ENCODE measurements at regions not wholly inside any gene's neighbourhood (a gene's known extent, or its start where the extent isn't known, plus 50 kb on each side); places are given as distances from the start of the nearest gene placed in this dataset.

GRCh38 chr18:24534737-24535136, 74.3 kb downstream of the HRH4 start:
- ATAC-seq (ENCODE audit: low read depth) = no peak
- Mint-ChIP-seq H3K4me1 (no peaks in the 10 kb centered on the region), H3K27ac (no peak overlapping the region), H3K9me3 (ENCODE audit: insufficient read depth) (no peaks in the 10 kb centered on the region), H3K4me3 (no peak overlapping the region), H3K27me3 (peaks cover 30% of the 10 kb centered on the region)
- ChIA-PET CTCF (no interaction called here), POLR2A (no interaction called here)
- TF ChIP-seq CTCF (IDR thresholded peaks at IDR 0.05) (no peak), EZH2 (IDR thresholded peaks at IDR 0.05; ENCODE audit: borderline replicate concordance, insufficient read depth, low read depth, low read length, poor library complexity, severe bottlenecking) (no peak)
- Histone ChIP-seq H3K9me3 (ENCODE audit: control extremely low read depth in 1 of 3, control insufficient read depth in 2 of 3, insufficient read depth in 1 of 3, low read length in 2 of 3) (no peaks in the 10 kb centered on the region), H3K27ac (ENCODE audit: low read length in 2 of 2) (no peak overlapping the region), H2AFZ (ENCODE audit: insufficient read depth, low read depth, low read length, poor library complexity, severe bottlenecking) (no peak overlapping the region), H3K79me2 (ENCODE audit: control insufficient read depth, insufficient read depth, low read length) (no peaks in the 10 kb centered on the region), H3K4me1 (ENCODE audit: control insufficient read depth in 2 of 2, insufficient read depth in 2 of 2, low read length in 2 of 2) (no peaks in the 10 kb centered on the region), H3K9ac (ENCODE audit: low read length) (no peak overlapping the region), H3K36me3 (replicated peaks in 1 of 2; ENCODE audit: control extremely low read depth in 1 of 2, control insufficient read depth in 1 of 2, extremely low read depth in 1 of 2, insufficient read depth in 2 of 2, low read length in 1 of 2) (no peaks in the 10 kb centered on the region), H3K27me3 (replicated peaks in 1 of 4; ENCODE audit: control extremely low read depth in 1 of 4, control insufficient read depth in 3 of 4, insufficient read depth in 4 of 4, low read length in 3 of 4) (peaks cover 0 to 2% (median 0%) of the 10 kb centered on the region in 4 experiments), H3K4me3 (ENCODE audit: control extremely low read depth in 1 of 5, extremely low read depth in 1 of 5, insufficient read depth in 1 of 5, low read depth in 2 of 5, low read length in 4 of 5) (no peak overlapping the region), H4K20me1 (ENCODE audit: control insufficient read depth, insufficient read depth, low read length, poor library complexity, severe bottlenecking) (no peaks in the 10 kb centered on the region), H3K4me2 (replicated peaks; ENCODE audit: low read depth, low read length, poor library complexity, severe bottlenecking) (no peak overlapping the region)
- no peak for DNase-seq
- intact Hi-C loops (cut with micrococcal nuclease) = no loop called here
- WGBS (ENCODE audit: insufficient coverage) = 75% methylated on average over 2 of the region's 4 CpGs

GRCh38 chr18:24535527-24536295, 75.3 kb downstream of the HRH4 start:
- Histone ChIP-seq H3K27me3 (replicated peaks in 1 of 4; ENCODE audit: control extremely low read depth in 1 of 4, control insufficient read depth in 3 of 4, insufficient read depth in 4 of 4, low read length in 3 of 4) (peaks cover 0 to under 1% (median 0%) of the 10 kb centered on the region in 4 experiments), H3K27ac (ENCODE audit: low read length in 2 of 2) (no peak overlapping the region), H3K36me3 (replicated peaks in 1 of 2; ENCODE audit: control extremely low read depth in 1 of 2, control insufficient read depth in 1 of 2, extremely low read depth in 1 of 2, insufficient read depth in 2 of 2, low read length in 1 of 2) (no peaks in the 10 kb centered on the region), H3K79me2 (ENCODE audit: control insufficient read depth, insufficient read depth, low read length) (no peaks in the 10 kb centered on the region), H3K4me2 (replicated peaks; ENCODE audit: low read depth, low read length, poor library complexity, severe bottlenecking) (no peak overlapping the region), H3K9ac (ENCODE audit: low read length) (no peak overlapping the region), H3K4me3 (ENCODE audit: control extremely low read depth in 1 of 5, extremely low read depth in 1 of 5, insufficient read depth in 1 of 5, low read depth in 2 of 5, low read length in 4 of 5) (no peak overlapping the region), H3K9me3 (ENCODE audit: control extremely low read depth in 1 of 3, control insufficient read depth in 2 of 3, insufficient read depth in 1 of 3, low read length in 2 of 3) (no peaks in the 10 kb centered on the region), H2AFZ (ENCODE audit: insufficient read depth, low read depth, low read length, poor library complexity, severe bottlenecking) (no peak overlapping the region), H3K4me1 (ENCODE audit: control insufficient read depth in 2 of 2, insufficient read depth in 2 of 2, low read length in 2 of 2) (no peaks in the 10 kb centered on the region), H4K20me1 (ENCODE audit: control insufficient read depth, insufficient read depth, low read length, poor library complexity, severe bottlenecking) (no peaks in the 10 kb centered on the region)
- intact Hi-C loops (cut with micrococcal nuclease) = no loop called here
- CTCF ChIA-PET = no interaction called here
- H3K27me3 Mint-ChIP-seq = peaks cover 24% of the 10 kb centered on the region
- H3K9me3 Mint-ChIP-seq (ENCODE audit: insufficient read depth) = no peaks in the 10 kb centered on the region
- no peak overlapping the region for H3K27ac Mint-ChIP-seq
- 80% methylated on average over 1 of the region's 3 CpGs for WGBS (ENCODE audit: insufficient coverage)
- ATAC-seq (ENCODE audit: low read depth) (no peak), DNase-seq (no peak)
- no peak for TF ChIP-seq CTCF (IDR thresholded peaks at IDR 0.05)
- TF ChIP-seq EZH2 (IDR thresholded peaks at IDR 0.05; ENCODE audit: borderline replicate concordance, insufficient read depth, low read depth, low read length, poor library complexity, severe bottlenecking) = no peak
- H3K4me1 Mint-ChIP-seq = no peaks in the 10 kb centered on the region
- H3K4me3 Mint-ChIP-seq = no peak overlapping the region
- POLR2A ChIA-PET = no interaction called here

Measured in B cell (primary cell).